Body of pancreas (tissue), 4 donors: ENCODE measurements at regions not wholly inside any gene's neighbourhood (a gene's known extent, or its start where the extent isn't known, plus 50 kb on each side); places are given as distances from the start of the nearest gene placed in this dataset.

Source experiments
- ATAC-seq: fragments of 150-250 bp; one replicate; pipeline ENCODE4 v1.9.1; 2016
- DNase-seq, 4 donors: peaks; one replicate each; pipeline ENCODE4 v3.0.0-alpha.2; 2019
- H3K27ac ChIP-seq, 4 donors: fragments of 200-600 bp; sonication (generic); 1 replicate in 3 of 4; 2 replicates in 1 of 4; pipeline versions ENCODE4 v1.5.1 to v1.6.1; 2016 to 2019; ENCODE audit warnings: mild to moderate bottlenecking in 1 of 4, mixed read lengths in 1 of 4, moderate library complexity in 1 of 4
- H3K27me3 ChIP-seq, 2 donors: fragments of 200-600 bp; sonication (generic); one replicate each; pipeline ENCODE4 v1.6.0; 2016; ENCODE audit warnings: mild to moderate bottlenecking in 1 of 2
- H3K36me3 ChIP-seq, 2 donors: fragments of 200-600 bp; sonication (generic); replicated peaks in 1 of 2; 2 replicates each; pipeline ENCODE4 v1.5.1; 2016; ENCODE audit warnings: low read depth in 2 of 2; ENCODE audit not compliant: insufficient read depth in 1 of 2
- H3K4me1 ChIP-seq: fragments of 200-600 bp; sonication (generic); one replicate; pipeline ENCODE4 v1.6.0; 2016
- H3K4me3 ChIP-seq, 2 donors: fragments of 200-600 bp; sonication (generic); 1 replicate in 1 of 2; 2 replicates in 1 of 2; pipeline ENCODE4 v1.5.1; 2016 to 2019
- H3K9me3 ChIP-seq, 3 donors: fragments of 200-600 bp; sonication (generic); 1 replicate in 2 of 3; 2 replicates in 1 of 3; pipeline ENCODE4 v1.5.1; 2016
- POLR2A ChIP-seq, 3 donors: fragments of 450-650 bp; IDR thresholded peaks; one replicate each; pipeline ENCODE4 v1.6.1; 2016; ENCODE audit warnings: antibody characterized with exemption in 3 of 3, mild to moderate bottlenecking in 2 of 3
- WGBS, 2 donors: methylation state at CpG; one replicate each; pipeline ENCODE4 v1.1.5; 2017; 5-methylcytosine and 5-hydroxymethylcytosine counted together
- intact Hi-C: fragments of 100-400 bp; cut with DNase I; formaldehyde crosslinking; loops from one replicate; pipeline ENCODE4 v1.15.1; 2023
- TF ChIP-seq, protein P1 (sequence below), 7 experiments: fragments of 450-650 bp in 4 of 7; fragments of 200-600 bp in 3 of 7; sonication (generic) in 3 of 7; IDR thresholded peaks; one replicate each; pipeline ENCODE4 v1.5.1; 2016 to 2019; ENCODE audit warnings: antibody characterized with exemption in 7 of 7

DNA sequence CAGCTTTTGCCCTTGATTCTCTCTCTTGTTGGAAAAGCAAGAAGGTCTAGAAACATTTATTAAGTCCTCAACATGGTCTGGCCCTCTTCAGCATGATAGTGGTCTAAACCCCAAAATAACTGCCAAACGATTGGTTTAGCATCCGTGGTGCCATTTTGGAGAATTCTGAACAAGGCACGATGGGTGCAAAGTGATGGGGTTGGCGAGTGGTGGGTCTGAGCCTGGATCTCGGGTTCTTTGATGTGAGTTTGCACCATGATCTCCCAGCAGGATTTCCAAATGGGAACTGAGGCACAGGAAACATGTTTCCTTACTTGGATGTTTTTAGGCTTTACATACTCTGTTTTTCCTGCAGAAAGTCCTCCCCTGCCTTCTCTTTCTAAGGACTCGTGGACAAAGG, 240.3 kb downstream of the MYCN start:
- ATAC-seq, result no peak
- intact Hi-C loops, result no loop called here

DNA sequence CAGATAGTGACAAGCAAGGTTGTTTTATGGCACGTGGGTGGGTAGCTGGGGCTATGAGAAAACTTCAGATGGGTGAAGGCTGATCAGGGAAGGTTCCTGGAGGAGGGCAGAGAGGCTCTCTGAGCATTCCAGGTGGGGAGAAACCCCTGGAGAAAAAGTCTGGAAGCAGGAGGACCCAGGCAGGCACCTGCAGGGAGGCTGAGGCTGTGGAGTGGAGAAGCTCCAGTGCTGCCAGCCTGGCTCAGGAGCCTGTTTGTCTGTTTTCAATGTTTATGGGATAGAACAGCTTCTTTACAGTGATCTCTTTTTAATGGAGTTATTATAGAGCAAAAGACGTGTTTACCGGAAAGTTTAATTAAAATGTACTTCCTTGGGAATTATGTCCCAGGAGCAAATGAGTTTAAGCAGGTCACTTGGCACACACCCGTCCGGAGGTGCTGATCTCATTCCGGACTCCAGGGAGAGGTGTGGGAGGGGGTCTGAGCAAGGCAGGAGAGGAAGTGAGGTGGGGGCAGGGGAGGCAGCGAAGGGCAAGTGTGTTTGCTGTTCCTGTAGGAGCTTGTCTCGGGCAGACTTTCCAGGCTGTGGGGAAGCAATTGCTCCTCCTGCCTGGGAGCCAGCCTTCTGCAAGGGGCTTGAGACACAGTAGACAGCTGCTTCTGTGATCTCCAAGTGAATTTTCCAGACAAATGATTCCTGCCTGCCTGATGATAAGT, 239.5 kb downstream of the MYCN start:
- ATAC-seq (no peak), DNase-seq (no peak)
- H3K4me1 ChIP-seq, result no peaks in the 10 kb centered on the region
- H3K4me3 ChIP-seq, result no peak overlapping the region
- H3K27me3 ChIP-seq, result no peaks in the 10 kb centered on the region
- no peaks in the 10 kb centered on the region for H3K9me3 ChIP-seq
- no peak overlapping the region for H3K27ac ChIP-seq
- no peaks in the 10 kb centered on the region for H3K36me3 ChIP-seq
- 59 to 72% methylated on average over 8 of the region's 8 CpGs for WGBS, 2 donors
- intact Hi-C loops, result no loop called here
- TF ChIP-seq, protein P1, sequence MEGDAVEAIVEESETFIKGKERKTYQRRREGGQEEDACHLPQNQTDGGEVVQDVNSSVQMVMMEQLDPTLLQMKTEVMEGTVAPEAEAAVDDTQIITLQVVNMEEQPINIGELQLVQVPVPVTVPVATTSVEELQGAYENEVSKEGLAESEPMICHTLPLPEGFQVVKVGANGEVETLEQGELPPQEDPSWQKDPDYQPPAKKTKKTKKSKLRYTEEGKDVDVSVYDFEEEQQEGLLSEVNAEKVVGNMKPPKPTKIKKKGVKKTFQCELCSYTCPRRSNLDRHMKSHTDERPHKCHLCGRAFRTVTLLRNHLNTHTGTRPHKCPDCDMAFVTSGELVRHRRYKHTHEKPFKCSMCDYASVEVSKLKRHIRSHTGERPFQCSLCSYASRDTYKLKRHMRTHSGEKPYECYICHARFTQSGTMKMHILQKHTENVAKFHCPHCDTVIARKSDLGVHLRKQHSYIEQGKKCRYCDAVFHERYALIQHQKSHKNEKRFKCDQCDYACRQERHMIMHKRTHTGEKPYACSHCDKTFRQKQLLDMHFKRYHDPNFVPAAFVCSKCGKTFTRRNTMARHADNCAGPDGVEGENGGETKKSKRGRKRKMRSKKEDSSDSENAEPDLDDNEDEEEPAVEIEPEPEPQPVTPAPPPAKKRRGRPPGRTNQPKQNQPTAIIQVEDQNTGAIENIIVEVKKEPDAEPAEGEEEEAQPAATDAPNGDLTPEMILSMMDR (IDR thresholded peaks at IDR 0.05), result no peak
- TF ChIP-seq POLR2A (IDR thresholded peaks at IDR 0.05), result no peak

More for the DNA sequence above, 240.3 kb downstream of the MYCN start:
- 81 to 89% methylated on average over 6 of the region's 6 CpGs for WGBS, 2 donors
- DNase-seq, result no peak
- no peaks in the 10 kb centered on the region for H3K36me3 ChIP-seq
- no peak overlapping the region for H3K27ac ChIP-seq
- no peaks in the 10 kb centered on the region for H3K9me3 ChIP-seq
- no peaks in the 10 kb centered on the region for H3K4me1 ChIP-seq
- H3K4me3 ChIP-seq, result no peak overlapping the region
- TF ChIP-seq, protein P1 (IDR thresholded peaks at IDR 0.05), result no peak
- no peak for TF ChIP-seq POLR2A (IDR thresholded peaks at IDR 0.05)
- H3K27me3 ChIP-seq, result no peaks in the 10 kb centered on the region

DNA sequence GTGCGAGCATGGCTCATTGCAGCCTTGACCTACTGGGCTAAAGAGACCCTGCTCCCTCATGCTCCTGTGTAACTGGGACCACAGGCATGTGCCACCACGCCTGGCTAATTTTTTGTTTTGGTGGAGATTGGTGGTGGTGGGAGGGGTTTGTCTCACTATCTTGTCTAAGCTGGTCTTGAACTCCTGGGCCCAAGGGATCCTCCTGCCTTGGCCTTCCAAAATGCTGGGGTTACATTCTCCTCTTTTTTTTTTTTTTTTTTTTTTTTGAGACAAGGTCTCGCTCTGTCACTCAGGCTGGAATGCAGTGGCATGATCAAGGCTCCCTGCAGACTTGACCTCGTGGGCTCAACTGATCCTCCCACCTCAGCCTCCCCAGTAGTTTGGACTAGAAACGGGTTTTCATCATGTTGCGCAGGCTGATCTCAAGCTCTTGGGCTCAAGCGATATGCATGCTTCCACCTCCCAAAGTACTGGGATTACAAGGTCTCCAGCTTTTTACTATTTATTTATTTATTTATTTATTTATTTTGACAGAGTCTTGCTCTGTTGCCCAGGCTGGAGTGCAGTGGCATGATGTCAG, 238.3 kb downstream of the MYCN start:
- DNase-seq (no peak), ATAC-seq (no peak)
- Histone ChIP-seq H3K9me3 (no peaks in the 10 kb centered on the region), H3K4me3 (no peak overlapping the region), H3K4me1 (no peaks in the 10 kb centered on the region), H3K36me3 (no peaks in the 10 kb centered on the region), H3K27ac (no peak overlapping the region), H3K27me3 (no peaks in the 10 kb centered on the region)
- intact Hi-C loops, result no loop called here
- 88 to 92% methylated on average over 7 of the region's 7 CpGs for WGBS, 2 donors
- TF ChIP-seq POLR2A (IDR thresholded peaks at IDR 0.05), result no peak
- TF ChIP-seq, protein P1 (IDR thresholded peaks at IDR 0.05), result no peak

DNA sequence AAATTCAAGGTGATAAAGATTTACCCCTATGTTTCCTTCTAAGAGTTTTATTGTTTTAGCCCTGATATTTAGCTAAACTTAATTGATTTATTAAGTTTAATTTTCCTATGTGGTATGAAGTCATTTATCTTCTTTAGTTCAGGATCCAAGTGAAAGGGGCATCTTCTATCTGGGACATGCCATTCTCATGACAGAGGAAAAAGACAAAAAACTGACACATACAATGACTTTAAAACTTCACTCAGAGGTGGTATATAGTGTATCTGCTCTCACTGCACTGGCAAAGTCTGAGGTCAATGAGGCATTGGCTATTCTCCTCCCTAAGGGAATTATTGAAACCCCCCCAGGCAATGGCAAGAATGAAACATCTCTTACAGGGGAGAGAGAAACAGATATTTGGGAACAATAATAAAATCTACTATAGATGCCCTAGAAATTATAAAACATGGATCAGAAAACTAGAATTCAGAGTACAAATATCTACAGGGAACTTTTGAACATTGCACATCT, 237.4 kb downstream of the MYCN start:
- Histone ChIP-seq H3K27me3 (no peaks in the 10 kb centered on the region), H3K9me3 (no peaks in the 10 kb centered on the region), H3K4me1 (no peaks in the 10 kb centered on the region), H3K4me3 (no peak overlapping the region), H3K27ac (no peak overlapping the region), H3K36me3 (no peaks in the 10 kb centered on the region)
- DNase-seq (no peak), ATAC-seq (no peak)
- intact Hi-C loops, result no loop called here
- TF ChIP-seq, protein P1 (IDR thresholded peaks at IDR 0.05), result no peak
- no peak for TF ChIP-seq POLR2A (IDR thresholded peaks at IDR 0.05)
